ENCODE measurements at regions not wholly inside any gene's neighbourhood (a gene's known extent, or its start where the extent isn't known, plus 50 kb on each side); places are given as distances from the start of the nearest gene placed in this dataset.

- no peak for DNase-seq (ENCODE audit: low read depth in 2 of 2)
These were observed 1777.8 kb upstream of the TENM3 start for GRCh38 chr4:180465364-180465763.

- DNase-seq (ENCODE audit: low read depth in 2 of 2): no peak
These were observed 1760.2 kb upstream of the TENM3 start for GRCh38 chr4:180483036-180483435.

GRCh38 chr4:180485407-180485806, 1757.8 kb upstream of the TENM3 start:
- DNase-seq (ENCODE audit: low read depth in 2 of 2): no peak

- DNase-seq (ENCODE audit: low read depth in 2 of 2): no peak
These were observed 1756.9 kb upstream of the TENM3 start for GRCh38 chr4:180486342-180486741.

GRCh38 chr4:180489787-180490186, 1753.4 kb upstream of the TENM3 start:
- DNase-seq (ENCODE audit: low read depth in 2 of 2): no peak

GRCh38 chr4:180491210-180491609, 1752.0 kb upstream of the TENM3 start:
- no peak for DNase-seq (ENCODE audit: low read depth in 2 of 2)

- no peak for DNase-seq (ENCODE audit: low read depth in 2 of 2)
These were observed 1749.9 kb upstream of the TENM3 start for GRCh38 chr4:180493299-180493698.

- DNase-seq (ENCODE audit: low read depth in 2 of 2): no peak
These were observed 1743.0 kb upstream of the TENM3 start for GRCh38 chr4:180500154-180500553.

- no peak for DNase-seq (ENCODE audit: low read depth in 2 of 2)
These were observed 1730.3 kb upstream of the TENM3 start for GRCh38 chr4:180512801-180513475.

- DNase-seq (ENCODE audit: low read depth in 2 of 2): no peak
These were observed 1724.3 kb upstream of the TENM3 start for GRCh38 chr4:180518906-180519305.

GRCh38 chr4:180521181-180521580, 1722.0 kb upstream of the TENM3 start:
- no peak for DNase-seq (ENCODE audit: low read depth in 2 of 2)

- DNase-seq (ENCODE audit: low read depth in 2 of 2): no peak
These were observed 1717.6 kb upstream of the TENM3 start for GRCh38 chr4:180525523-180526077.

- DNase-seq (ENCODE audit: low read depth in 2 of 2): no peak
These were observed 1715.2 kb upstream of the TENM3 start for GRCh38 chr4:180528003-180528402.

- no peak for DNase-seq (ENCODE audit: low read depth in 2 of 2)
These were observed 1712.4 kb upstream of the TENM3 start for GRCh38 chr4:180530787-180531186.

GRCh38 chr4:180532691-180533090, 1710.5 kb upstream of the TENM3 start:
- DNase-seq (ENCODE audit: low read depth in 2 of 2): no peak

- DNase-seq (ENCODE audit: low read depth in 2 of 2): no peak
These were observed 1704.7 kb upstream of the TENM3 start for GRCh38 chr4:180538384-180539057.

- no peak for DNase-seq (ENCODE audit: low read depth in 2 of 2)
These were observed 1703.9 kb upstream of the TENM3 start for GRCh38 chr4:180539284-180539683.

- DNase-seq (ENCODE audit: low read depth in 2 of 2): no peak
These were observed 1701.5 kb upstream of the TENM3 start for GRCh38 chr4:180541678-180542077.

- DNase-seq (ENCODE audit: low read depth in 2 of 2): no peak
These were observed 1700.6 kb upstream of the TENM3 start for GRCh38 chr4:180542445-180543100.

GRCh38 chr4:180550106-180550505, 1693.1 kb upstream of the TENM3 start:
- DNase-seq (ENCODE audit: low read depth in 2 of 2): no peak

GRCh38 chr4:180557348-180557747, 1685.9 kb upstream of the TENM3 start:
- DNase-seq (ENCODE audit: low read depth in 2 of 2): no peak

- no peak for DNase-seq (ENCODE audit: low read depth in 2 of 2)
These were observed 1685.3 kb upstream of the TENM3 start for GRCh38 chr4:180557950-180558349.

- DNase-seq (ENCODE audit: low read depth in 2 of 2): no peak
These were observed 1684.8 kb upstream of the TENM3 start for GRCh38 chr4:180558427-180558826.
